ENCODE measurements at regions not wholly inside any gene's neighbourhood (a gene's known extent, or its start where the extent isn't known, plus 50 kb on each side); places are given as distances from the start of the nearest gene placed in this dataset.

DNA sequence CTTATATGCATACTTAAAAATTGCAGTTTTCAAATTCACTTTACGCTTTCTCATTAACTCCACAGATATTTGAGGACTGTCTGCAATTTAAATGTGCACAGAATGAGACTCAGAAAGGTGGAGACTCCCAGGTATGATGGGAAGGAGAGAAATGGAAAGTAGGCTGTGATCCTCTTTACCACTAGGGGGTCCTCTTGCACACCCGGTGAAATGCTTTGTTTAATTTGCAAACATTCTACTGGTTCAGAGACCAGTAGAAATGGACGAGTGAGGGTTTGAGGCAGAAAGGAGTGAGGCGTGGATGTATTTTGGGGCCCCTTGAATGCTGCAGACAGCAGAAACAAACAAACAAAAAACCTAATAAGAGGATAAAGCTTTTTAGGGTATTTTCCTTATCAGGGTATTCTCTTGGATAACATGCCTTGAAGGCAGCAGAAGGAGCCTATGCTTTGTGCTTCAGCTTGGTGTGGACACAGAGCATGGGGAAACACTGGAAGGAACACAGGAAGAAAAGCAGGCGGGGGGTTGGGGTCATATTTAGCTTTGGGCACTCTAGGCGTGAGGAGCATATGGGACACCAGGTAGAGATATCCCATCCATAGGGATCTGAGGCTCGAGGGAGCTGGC is 410.1 kb downstream of the DMRT2 start:
- no peaks in the 10 kb centered on the region for H3K27me3 ChIP-seq (ENCODE audit: insufficient read depth, low read length)
- H3K36me3 ChIP-seq (ENCODE audit: insufficient read depth, low read length), result no peaks in the 10 kb centered on the region
- H3K9me3 ChIP-seq (ENCODE audit: low read length), result no peaks in the 10 kb centered on the region
- H2AFZ ChIP-seq (ENCODE audit: low read depth, low read length), result no peak overlapping the region
- peaks cover 4% of the 10 kb centered on the region for H3K4me1 ChIP-seq (ENCODE audit: insufficient read depth, low read length)
- H3K4me3 ChIP-seq (ENCODE audit: low read length), result no peak overlapping the region

DNA sequence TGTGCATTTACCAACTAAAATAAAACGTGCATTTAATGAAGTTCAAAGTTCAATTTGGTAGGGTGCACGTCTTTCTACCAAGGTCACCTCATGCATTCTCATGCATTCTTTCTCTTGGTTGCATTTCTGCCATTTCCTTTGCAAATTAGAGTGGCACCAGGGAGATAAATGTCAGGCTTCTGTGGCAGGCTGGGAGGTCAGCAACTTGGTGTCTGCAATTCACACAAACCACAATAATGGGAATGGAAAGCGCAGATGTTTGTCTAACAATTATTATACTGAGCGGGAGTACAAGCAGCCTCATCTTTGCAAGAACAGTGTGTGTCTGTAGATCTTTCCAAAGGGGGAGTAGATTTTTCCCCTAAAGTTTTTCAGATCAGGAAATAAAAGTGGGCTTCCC is 411.7 kb downstream of the DMRT2 start:
- H3K4me1 ChIP-seq (ENCODE audit: insufficient read depth, low read length), result peaks cover 4% of the 10 kb centered on the region
- H3K9me3 ChIP-seq (ENCODE audit: low read length), result no peaks in the 10 kb centered on the region
- no peak overlapping the region for H3K4me3 ChIP-seq (ENCODE audit: low read length)
- no peaks in the 10 kb centered on the region for H3K27me3 ChIP-seq (ENCODE audit: insufficient read depth, low read length)
- no peaks in the 10 kb centered on the region for H3K36me3 ChIP-seq (ENCODE audit: insufficient read depth, low read length)
- no peak overlapping the region for H2AFZ ChIP-seq (ENCODE audit: low read depth, low read length)

DNA sequence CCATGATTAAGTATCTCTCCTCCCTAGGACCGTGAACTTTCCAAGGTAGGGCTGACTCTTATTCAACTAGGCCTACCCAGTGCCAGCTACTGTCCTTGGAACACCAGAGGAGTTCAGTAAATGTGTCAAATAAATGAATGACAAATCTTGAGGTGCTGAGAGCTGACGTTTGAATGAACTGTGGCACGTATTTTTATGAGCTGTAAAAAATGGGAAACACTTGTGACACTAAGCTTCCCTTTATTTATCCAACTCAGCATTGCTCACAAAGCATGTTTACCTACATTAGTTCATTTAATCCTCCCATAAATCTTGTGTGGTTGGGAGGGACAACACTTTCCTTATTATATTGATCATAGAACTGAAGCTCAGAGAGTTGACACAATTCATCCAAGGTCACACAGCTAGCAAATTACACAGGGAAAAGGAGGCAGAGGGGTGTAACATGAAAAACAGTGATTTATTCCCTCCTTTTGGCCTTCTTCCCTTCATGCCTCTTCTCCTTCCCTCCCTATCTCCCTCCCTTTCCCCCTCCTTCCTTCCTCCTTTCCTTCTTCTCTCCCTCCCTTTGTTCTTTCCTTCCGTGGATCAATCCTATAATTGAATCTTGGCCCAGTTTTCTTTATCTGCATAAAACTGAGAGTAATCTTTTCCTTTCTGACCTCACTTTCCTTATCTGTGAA is 412.6 kb downstream of the DMRT2 start:
- Histone ChIP-seq H2AFZ (ENCODE audit: low read depth, low read length) (no peak overlapping the region), H3K9me3 (ENCODE audit: low read length) (no peaks in the 10 kb centered on the region), H3K4me3 (ENCODE audit: low read length) (no peak overlapping the region), H3K27me3 (ENCODE audit: insufficient read depth, low read length) (no peaks in the 10 kb centered on the region), H3K4me1 (ENCODE audit: insufficient read depth, low read length) (peaks cover 4% of the 10 kb centered on the region), H3K36me3 (ENCODE audit: insufficient read depth, low read length) (no peaks in the 10 kb centered on the region)

- Histone ChIP-seq H3K4me3 (ENCODE audit: low read length) (no peak overlapping the region), H3K9me3 (ENCODE audit: low read length) (no peaks in the 10 kb centered on the region), H2AFZ (ENCODE audit: low read depth, low read length) (no peak overlapping the region), H3K36me3 (ENCODE audit: insufficient read depth, low read length) (no peaks in the 10 kb centered on the region), H3K27me3 (ENCODE audit: insufficient read depth, low read length) (no peaks in the 10 kb centered on the region), H3K4me1 (ENCODE audit: insufficient read depth, low read length) (no peaks in the 10 kb centered on the region)
Observed at GRCh38 chr9:1469996-1470395, 419.8 kb downstream of the DMRT2 start.

- no peaks in the 10 kb centered on the region for H3K4me1 ChIP-seq (ENCODE audit: insufficient read depth, low read length)
- no peak overlapping the region for H3K4me3 ChIP-seq (ENCODE audit: low read length)
- H2AFZ ChIP-seq (ENCODE audit: low read depth, low read length), result no peak overlapping the region
- H3K9me3 ChIP-seq (ENCODE audit: low read length), result no peaks in the 10 kb centered on the region
- no peaks in the 10 kb centered on the region for H3K27me3 ChIP-seq (ENCODE audit: insufficient read depth, low read length)
- H3K36me3 ChIP-seq (ENCODE audit: insufficient read depth, low read length), result no peaks in the 10 kb centered on the region
Observed at GRCh38 chr9:1473956-1474634, 423.9 kb downstream of the DMRT2 start.

DNA sequence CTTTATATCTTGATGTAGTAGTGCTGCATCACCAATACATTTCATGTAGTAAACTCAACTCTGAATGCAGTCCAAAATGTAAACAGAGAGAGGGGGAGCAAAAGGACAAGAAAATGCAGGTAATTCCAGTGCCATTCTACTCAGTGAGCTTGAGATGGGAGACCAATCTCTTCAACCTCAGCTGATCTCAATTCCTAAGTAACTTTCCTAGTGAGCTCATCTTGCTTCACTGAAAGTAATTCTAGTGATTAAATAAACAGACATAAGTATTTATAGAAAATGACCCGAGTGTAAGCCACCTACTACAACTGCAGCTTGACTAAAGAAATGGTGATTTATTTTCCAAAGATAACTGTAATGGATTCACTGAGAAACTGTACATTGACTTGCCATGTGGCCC is 424.5 kb downstream of the DMRT2 start:
- Histone ChIP-seq H3K4me1 (ENCODE audit: insufficient read depth, low read length) (no peaks in the 10 kb centered on the region), H3K27me3 (ENCODE audit: insufficient read depth, low read length) (no peaks in the 10 kb centered on the region), H3K4me3 (ENCODE audit: low read length) (no peak overlapping the region)

DNA sequence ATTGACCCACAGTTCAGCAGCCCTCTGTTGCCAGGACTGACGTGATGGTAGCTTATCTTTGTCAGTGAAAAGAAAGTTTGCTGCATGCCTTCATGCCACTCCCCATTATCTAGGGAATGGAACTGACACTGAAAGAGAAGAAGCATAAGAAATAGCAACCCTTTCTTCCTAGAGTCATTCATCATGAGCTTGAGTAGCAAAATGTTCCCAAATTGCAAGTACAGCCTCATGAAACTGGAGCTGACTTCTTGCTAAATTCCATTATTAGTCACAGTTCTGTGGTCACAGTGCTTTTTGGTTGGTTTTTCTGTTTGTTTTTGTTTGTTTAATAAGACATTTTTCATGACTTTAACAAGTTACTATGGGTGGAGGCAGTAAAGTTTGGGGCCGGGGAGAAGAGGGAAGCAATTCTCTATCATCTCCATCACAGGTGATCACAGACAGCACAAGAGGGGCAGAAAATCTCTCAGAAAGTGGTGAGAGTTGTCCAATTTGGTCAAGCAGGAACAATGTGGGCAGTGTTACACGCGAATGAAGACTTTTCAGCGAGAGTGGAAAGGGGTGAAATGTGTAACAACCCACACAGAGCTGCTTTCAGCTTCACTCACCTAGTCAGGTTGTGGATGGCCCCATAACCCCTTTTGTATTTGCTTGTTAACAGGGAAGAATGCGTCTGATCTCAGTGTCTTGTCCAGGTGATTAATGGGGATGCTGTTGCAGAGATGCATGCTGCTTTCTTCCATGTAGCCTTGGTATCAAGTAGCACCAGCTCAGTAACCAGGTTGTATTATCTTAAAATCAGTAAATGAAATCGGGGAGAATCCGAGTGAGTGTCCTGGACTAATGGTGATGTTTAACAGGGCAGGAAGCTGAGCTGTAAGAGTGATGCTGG is 440.4 kb downstream of the DMRT2 start:
- Histone ChIP-seq H3K27me3 (ENCODE audit: insufficient read depth, low read length) (no peaks in the 10 kb centered on the region), H3K9me3 (ENCODE audit: low read length) (no peaks in the 10 kb centered on the region), H3K36me3 (ENCODE audit: insufficient read depth, low read length) (no peaks in the 10 kb centered on the region), H3K4me1 (ENCODE audit: insufficient read depth, low read length) (no peaks in the 10 kb centered on the region), H3K4me3 (ENCODE audit: low read length) (no peak overlapping the region), H2AFZ (ENCODE audit: low read depth, low read length) (no peak overlapping the region)

More for the DNA sequence above, 424.5 kb downstream of the DMRT2 start:
- Histone ChIP-seq H3K36me3 (ENCODE audit: insufficient read depth, low read length) (no peaks in the 10 kb centered on the region), H3K9me3 (ENCODE audit: low read length) (no peaks in the 10 kb centered on the region), H2AFZ (ENCODE audit: low read depth, low read length) (no peak overlapping the region)

DNA sequence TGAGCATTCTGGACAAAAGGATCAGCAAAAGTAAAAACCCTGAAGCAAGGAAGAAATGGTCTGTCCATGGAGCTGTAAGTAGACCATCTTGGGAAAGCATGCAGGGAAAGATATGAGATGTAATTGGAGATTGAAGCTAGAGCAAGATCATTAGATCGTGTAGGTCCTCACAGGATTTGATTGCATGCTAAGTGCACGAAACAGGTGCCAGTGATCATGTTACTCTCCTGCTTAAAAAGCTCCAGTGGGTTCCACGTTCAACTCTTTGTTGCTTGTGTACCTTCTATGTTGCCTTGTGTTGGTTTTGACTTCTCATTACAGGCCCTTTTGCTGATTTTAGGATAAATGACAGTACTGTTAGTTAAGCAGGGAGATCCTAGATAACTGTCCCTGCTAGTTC is 442.0 kb downstream of the DMRT2 start:
- no peaks in the 10 kb centered on the region for H3K4me1 ChIP-seq (ENCODE audit: insufficient read depth, low read length)
- no peaks in the 10 kb centered on the region for H3K36me3 ChIP-seq (ENCODE audit: insufficient read depth, low read length)
- H3K9me3 ChIP-seq (ENCODE audit: low read length), result no peaks in the 10 kb centered on the region
- H3K27me3 ChIP-seq (ENCODE audit: insufficient read depth, low read length), result no peaks in the 10 kb centered on the region
- no peak overlapping the region for H3K4me3 ChIP-seq (ENCODE audit: low read length)
- H2AFZ ChIP-seq (ENCODE audit: low read depth, low read length), result no peak overlapping the region

DNA sequence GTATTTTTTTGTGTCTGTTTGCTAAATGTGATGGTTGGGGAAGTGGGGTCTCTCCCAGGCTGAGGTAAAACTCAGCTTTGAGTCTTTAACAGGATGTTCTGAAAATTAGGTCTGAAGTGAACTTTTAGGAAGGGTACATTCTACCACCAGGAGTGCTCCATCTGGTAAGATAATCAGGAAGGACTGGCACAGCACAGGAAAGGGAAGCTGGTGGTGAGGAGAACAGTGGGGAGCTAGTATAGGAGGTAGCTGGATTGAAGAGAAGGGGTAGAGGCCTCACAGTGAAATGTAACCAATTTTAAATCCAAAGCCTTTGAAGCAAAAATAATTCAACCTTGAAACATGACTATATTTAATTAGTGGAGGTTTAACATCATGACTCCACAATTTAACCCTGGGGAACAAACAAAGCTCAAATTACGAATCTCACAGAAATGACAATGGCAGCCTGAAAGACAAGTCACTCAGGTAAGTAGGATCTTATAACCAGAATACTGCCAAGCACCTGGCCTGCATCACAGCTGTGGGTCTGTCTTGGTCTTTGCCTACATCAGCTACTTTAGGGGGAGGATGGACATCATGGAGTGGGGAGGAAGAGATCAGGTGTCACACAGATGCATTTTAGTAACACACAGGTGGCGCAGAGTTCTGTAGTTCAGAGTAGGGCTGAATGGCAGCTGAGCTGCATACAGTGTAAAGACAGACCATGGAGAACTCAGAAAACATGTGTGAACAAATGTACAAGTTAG is 445.3 kb downstream of the DMRT2 start:
- H3K27me3 ChIP-seq (ENCODE audit: insufficient read depth, low read length), result no peaks in the 10 kb centered on the region
- H2AFZ ChIP-seq (ENCODE audit: low read depth, low read length), result no peak overlapping the region
- H3K36me3 ChIP-seq (ENCODE audit: insufficient read depth, low read length), result no peaks in the 10 kb centered on the region
- no peaks in the 10 kb centered on the region for H3K9me3 ChIP-seq (ENCODE audit: low read length)
- H3K4me3 ChIP-seq (ENCODE audit: low read length), result no peak overlapping the region
- H3K4me1 ChIP-seq (ENCODE audit: insufficient read depth, low read length), result no peaks in the 10 kb centered on the region

GRCh38 chr9:1505489-1505888 is 455.3 kb downstream of the DMRT2 start:
- Histone ChIP-seq H3K4me3 (ENCODE audit: low read length) (no peak overlapping the region), H3K4me1 (ENCODE audit: insufficient read depth, low read length) (no peaks in the 10 kb centered on the region), H3K27me3 (ENCODE audit: insufficient read depth, low read length) (no peaks in the 10 kb centered on the region)

GRCh38 chr9:1510712-1511111 is 460.6 kb downstream of the DMRT2 start:
- H3K4me1 ChIP-seq (ENCODE audit: insufficient read depth, low read length), result no peaks in the 10 kb centered on the region
- no peak overlapping the region for H3K4me3 ChIP-seq (ENCODE audit: low read length)
- H3K27me3 ChIP-seq (ENCODE audit: insufficient read depth, low read length), result no peaks in the 10 kb centered on the region
- H3K9me3 ChIP-seq (ENCODE audit: low read length), result no peaks in the 10 kb centered on the region
- H2AFZ ChIP-seq (ENCODE audit: low read depth, low read length), result no peak overlapping the region
- H3K36me3 ChIP-seq (ENCODE audit: insufficient read depth, low read length), result no peaks in the 10 kb centered on the region

More at GRCh38 chr9:1505489-1505888, 455.3 kb downstream of the DMRT2 start:
- Histone ChIP-seq H3K36me3 (ENCODE audit: insufficient read depth, low read length) (no peaks in the 10 kb centered on the region), H3K9me3 (ENCODE audit: low read length) (no peaks in the 10 kb centered on the region), H2AFZ (ENCODE audit: low read depth, low read length) (no peak overlapping the region)

- no peak overlapping the region for H2AFZ ChIP-seq (ENCODE audit: low read depth, low read length)
- no peaks in the 10 kb centered on the region for H3K27me3 ChIP-seq (ENCODE audit: insufficient read depth, low read length)
- no peaks in the 10 kb centered on the region for H3K9me3 ChIP-seq (ENCODE audit: low read length)
- no peaks in the 10 kb centered on the region for H3K36me3 ChIP-seq (ENCODE audit: insufficient read depth, low read length)
- H3K4me3 ChIP-seq (ENCODE audit: low read length), result no peak overlapping the region
- no peaks in the 10 kb centered on the region for H3K4me1 ChIP-seq (ENCODE audit: insufficient read depth, low read length)
Observed at GRCh38 chr9:1513105-1513504, 462.9 kb downstream of the DMRT2 start.

Data from neuron (in vitro differentiated cells).